Stomach (tissue), 4 donors: ENCODE measurements at regions not wholly inside any gene's neighbourhood (a gene's known extent, or its start where the extent isn't known, plus 50 kb on each side); places are given as distances from the start of the nearest gene placed in this dataset.

ENCODE experiments used
- EP300 ChIP-seq: sonication (generic); formaldehyde crosslinking; IDR thresholded peaks from one replicate; pipeline ENCODE4 v1.6.1; 2017; ENCODE audit warnings: antibody characterized with exemption
- POLR2A ChIP-seq, 4 donors: fragments of 450-650 bp; IDR thresholded peaks; one replicate each; pipeline ENCODE4 v1.6.1; 2016; ENCODE audit warnings: antibody characterized with exemption in 4 of 4, control low read depth in 2 of 4, mild to moderate bottlenecking in 1 of 4, moderate library complexity in 1 of 4
- POLR2AphosphoS5 ChIP-seq, 3 donors: sonication (generic); formaldehyde crosslinking; IDR thresholded peaks; one replicate each; pipeline ENCODE4 v1.6.1; 2016; ENCODE audit warnings: antibody characterized with exemption in 3 of 3
- TF ChIP-seq, protein P1 (sequence below), 7 experiments: fragments of 450-650 bp in 4 of 7; fragments of 200-600 bp in 3 of 7; sonication (generic) in 3 of 7; IDR thresholded peaks; one replicate each; pipeline ENCODE4 v1.5.1; 2016 to 2019; ENCODE audit warnings: antibody characterized with exemption in 7 of 7, control low read depth in 2 of 7, mild to moderate bottlenecking in 1 of 7

GRCh38 chr6:139582956-139583355 lies 208.5 kb upstream of the CITED2 start:
- TF ChIP-seq, protein P1, sequence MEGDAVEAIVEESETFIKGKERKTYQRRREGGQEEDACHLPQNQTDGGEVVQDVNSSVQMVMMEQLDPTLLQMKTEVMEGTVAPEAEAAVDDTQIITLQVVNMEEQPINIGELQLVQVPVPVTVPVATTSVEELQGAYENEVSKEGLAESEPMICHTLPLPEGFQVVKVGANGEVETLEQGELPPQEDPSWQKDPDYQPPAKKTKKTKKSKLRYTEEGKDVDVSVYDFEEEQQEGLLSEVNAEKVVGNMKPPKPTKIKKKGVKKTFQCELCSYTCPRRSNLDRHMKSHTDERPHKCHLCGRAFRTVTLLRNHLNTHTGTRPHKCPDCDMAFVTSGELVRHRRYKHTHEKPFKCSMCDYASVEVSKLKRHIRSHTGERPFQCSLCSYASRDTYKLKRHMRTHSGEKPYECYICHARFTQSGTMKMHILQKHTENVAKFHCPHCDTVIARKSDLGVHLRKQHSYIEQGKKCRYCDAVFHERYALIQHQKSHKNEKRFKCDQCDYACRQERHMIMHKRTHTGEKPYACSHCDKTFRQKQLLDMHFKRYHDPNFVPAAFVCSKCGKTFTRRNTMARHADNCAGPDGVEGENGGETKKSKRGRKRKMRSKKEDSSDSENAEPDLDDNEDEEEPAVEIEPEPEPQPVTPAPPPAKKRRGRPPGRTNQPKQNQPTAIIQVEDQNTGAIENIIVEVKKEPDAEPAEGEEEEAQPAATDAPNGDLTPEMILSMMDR (IDR thresholded peaks at IDR 0.05) = no peak
- TF ChIP-seq POLR2A (IDR thresholded peaks at IDR 0.05) = no peak
- TF ChIP-seq POLR2AphosphoS5 (IDR thresholded peaks at IDR 0.05) = no peak
- no peak for TF ChIP-seq EP300
